Esophagus squamous epithelium (tissue), 5 donors: ENCODE measurements at regions not wholly inside any gene's neighbourhood (a gene's known extent, or its start where the extent isn't known, plus 50 kb on each side); places are given as distances from the start of the nearest gene placed in this dataset.
"Not testable (repeated sequence)": the region's sequence is repeated elsewhere in the genome, so short reads cannot be mapped to it uniquely, and the experiment has no call there.

Experiments
- DNase-seq: peaks from one replicate; lab custom pipeline; 2025; lab: John Stamatoyannopoulos, UW
- H3K27ac ChIP-seq, 4 donors: fragments of 200-600 bp; sonication (generic); one replicate each; pipeline ENCODE4 v1.5.1; 2016 to 2019; ENCODE audit warnings: mild to moderate bottlenecking in 1 of 4
- H3K27me3 ChIP-seq, 4 donors: fragments of 200-600 bp; sonication (generic); 1 replicate in 3 of 4; 2 replicates in 1 of 4; pipeline versions ENCODE4 v1.5.1 to v1.6.0; 2017 to 2021; ENCODE audit warnings: antibody characterized with exemption in 1 of 4
- H3K36me3 ChIP-seq, 3 donors: fragments of 200-600 bp; sonication (generic); one replicate each; pipeline ENCODE4 v1.5.1; 2016 to 2019
- H3K4me1 ChIP-seq, 3 donors: fragments of 200-600 bp; sonication (generic); one replicate each; pipeline ENCODE4 v1.5.1; 2017 to 2019
- H3K4me3 ChIP-seq, 4 donors: fragments of 200-600 bp; sonication (generic); 1 replicate in 3 of 4; 2 replicates in 1 of 4; pipeline ENCODE4 v1.5.1; 2016 to 2019; ENCODE audit warnings: mild to moderate bottlenecking in 2 of 4, moderate library complexity in 1 of 4
- H3K9me3 ChIP-seq, 3 donors: fragments of 200-600 bp; sonication (generic); one replicate each; pipeline ENCODE4 v1.5.1; 2016 to 2019
- CTCF ChIP-seq, 6 experiments: fragments of 450-650 bp in 4 of 6; fragments of 200-600 bp in 2 of 6; sonication (generic) in 2 of 6; IDR thresholded peaks; one replicate each; pipeline ENCODE4 v1.5.1; 2016 to 2019; ENCODE audit warnings: antibody characterized with exemption in 6 of 6, mild to moderate bottlenecking in 4 of 6, moderate library complexity in 4 of 6
- POLR2A ChIP-seq, 4 donors: fragments of 450-650 bp; IDR thresholded peaks; one replicate each; pipeline ENCODE4 v1.6.1; 2017; ENCODE audit warnings: antibody characterized with exemption in 4 of 4, mild to moderate bottlenecking in 4 of 4, moderate library complexity in 3 of 4
- WGBS, 2 donors: methylation state at CpG; one replicate each; pipeline ENCODE4 v1.1.5; 2018; 5-methylcytosine and 5-hydroxymethylcytosine counted together
- intact Hi-C: fragments of 100-400 bp; cut with DNase I; formaldehyde crosslinking; loops from one replicate; pipeline ENCODE4 v1.15.0; 2022
- donor health status: DM: yes; HTN: yes; CAD: no.

- no peak for TF ChIP-seq CTCF (IDR thresholded peaks at IDR 0.05)
- no peak for TF ChIP-seq POLR2A (IDR thresholded peaks at IDR 0.05)
- H3K27ac ChIP-seq = no peak overlapping the region
- intact Hi-C loops = no loop called here
- no peak overlapping the region for H3K4me3 ChIP-seq
- no peaks in the 10 kb centered on the region for H3K36me3 ChIP-seq
- no peaks in the 10 kb centered on the region for H3K9me3 ChIP-seq
- no peaks in the 10 kb centered on the region for H3K4me1 ChIP-seq
- no peaks in the 10 kb centered on the region for H3K27me3 ChIP-seq
- DNase-seq = no peak
- WGBS, 2 donors = 77 to 86% methylated on average over 2 of the region's 2 CpGs
Observed at GRCh38 chr14:27862684-27863083, 903.9 kb upstream of the FOXG1 start.

- no peak overlapping the region for H3K4me3 ChIP-seq
- H3K4me1 ChIP-seq = no peaks in the 10 kb centered on the region
- H3K9me3 ChIP-seq = no peaks in the 10 kb centered on the region
- no peak for DNase-seq
- H3K27me3 ChIP-seq = no peaks in the 10 kb centered on the region
- no peaks in the 10 kb centered on the region for H3K36me3 ChIP-seq
- TF ChIP-seq CTCF (IDR thresholded peaks at IDR 0.05) = no peak
- intact Hi-C loops = no loop called here
- WGBS, 2 donors = 72 to 79% methylated on average over 8 of the region's 8 CpGs
- H3K27ac ChIP-seq = no peak overlapping the region
Observed at GRCh38 chr14:27863166-27863565, 903.4 kb upstream of the FOXG1 start.

- Histone ChIP-seq H3K9me3 (no peaks in the 10 kb centered on the region), H3K36me3 (no peaks in the 10 kb centered on the region), H3K4me1 (no peaks in the 10 kb centered on the region), H3K27ac (no peak overlapping the region), H3K27me3 (no peaks in the 10 kb centered on the region), H3K4me3 (no peak overlapping the region)
- TF ChIP-seq CTCF (IDR thresholded peaks at IDR 0.05) = no peak
- TF ChIP-seq POLR2A (IDR thresholded peaks at IDR 0.05) = no peak
- intact Hi-C loops = no loop called here
- no peak for DNase-seq
Observed at GRCh38 chr14:27881063-27881462, 885.5 kb upstream of the FOXG1 start.

- Histone ChIP-seq H3K36me3 (no peaks in the 10 kb centered on the region), H3K4me1 (no peaks in the 10 kb centered on the region), H3K4me3 (no peak overlapping the region), H3K27ac (no peak overlapping the region), H3K9me3 (no peaks in the 10 kb centered on the region), H3K27me3 (no peaks in the 10 kb centered on the region)
- WGBS, 2 donors = 40 to 46% methylated on average over 4 of the region's 4 CpGs
- DNase-seq = no peak
- intact Hi-C loops = no loop called here
- TF ChIP-seq CTCF (IDR thresholded peaks at IDR 0.05) (no peak), POLR2A (IDR thresholded peaks at IDR 0.05) (no peak)
Observed at GRCh38 chr14:27881646-27882045, 884.9 kb upstream of the FOXG1 start.

- Histone ChIP-seq H3K4me3 (no peak overlapping the region), H3K4me1 (no peaks in the 10 kb centered on the region), H3K9me3 (no peaks in the 10 kb centered on the region), H3K36me3 (no peaks in the 10 kb centered on the region), H3K27ac (no peak overlapping the region), H3K27me3 (no peaks in the 10 kb centered on the region)
- TF ChIP-seq POLR2A (IDR thresholded peaks at IDR 0.05) = no peak
- WGBS, 2 donors = 49 to 55% methylated on average over 1 of the region's 1 CpG
- no peak for DNase-seq
- intact Hi-C loops = no loop called here
Observed at GRCh38 chr14:27886256-27886655, 880.3 kb upstream of the FOXG1 start.

DNA sequence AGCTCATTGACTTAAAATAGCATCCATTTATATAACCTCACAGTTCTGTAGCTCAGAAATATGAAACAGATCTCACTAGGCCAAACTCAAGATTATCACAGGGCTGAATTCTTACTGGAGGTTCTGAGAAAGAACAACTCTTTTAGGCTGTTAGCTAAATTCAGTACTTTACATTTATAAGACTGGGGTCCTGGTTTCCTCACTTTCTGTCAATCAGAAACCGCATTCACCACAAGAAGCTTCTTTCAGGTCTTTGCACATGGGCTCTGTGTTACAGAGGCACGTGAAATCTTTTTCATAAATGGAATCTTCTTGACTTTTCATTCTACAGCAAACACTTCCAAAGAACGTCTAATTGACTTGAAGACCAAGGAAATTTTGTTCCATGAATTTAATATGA lies 876.3 kb upstream of the FOXG1 start:
- Histone ChIP-seq H3K4me1 (no peaks in the 10 kb centered on the region), H3K9me3 (no peaks in the 10 kb centered on the region), H3K4me3 (no peak overlapping the region), H3K27me3 (no peaks in the 10 kb centered on the region), H3K27ac (no peak overlapping the region), H3K36me3 (no peaks in the 10 kb centered on the region)
- 67 to 79% methylated on average over 3 of the region's 3 CpGs for WGBS, 2 donors
- TF ChIP-seq POLR2A (IDR thresholded peaks at IDR 0.05) = no peak
- TF ChIP-seq CTCF (IDR thresholded peaks at IDR 0.05) = no peak
- no peak for DNase-seq
- intact Hi-C loops = no loop called here

DNA sequence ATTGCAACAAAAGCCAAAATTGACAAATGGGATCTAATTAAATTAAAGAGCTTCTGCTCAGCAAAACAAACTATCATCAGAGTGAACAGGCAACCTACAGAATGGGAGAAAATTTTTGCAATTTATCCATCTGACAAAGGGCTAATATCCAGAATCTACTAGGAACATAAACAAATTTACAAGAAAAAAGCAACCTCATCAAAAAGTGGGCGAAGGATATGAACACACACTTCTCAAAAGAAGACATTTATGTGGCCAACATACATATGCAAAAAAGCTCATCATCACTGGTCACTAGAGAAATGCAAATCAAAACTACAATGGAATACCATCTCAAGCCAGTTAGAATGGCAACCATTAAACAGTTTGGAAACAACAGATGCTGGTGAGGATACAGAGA lies 858.1 kb upstream of the FOXG1 start:
- 53 to 85% methylated on average over 1 of the region's 1 CpG for WGBS, 2 donors

More for the DNA sequence above, 858.1 kb upstream of the FOXG1 start:
- DNase-seq, H3K27ac ChIP-seq, intact Hi-C loops, H3K9me3 ChIP-seq, H3K4me3 ChIP-seq, H3K27me3 ChIP-seq, H3K36me3 ChIP-seq, H3K4me1 ChIP-seq: not testable (repeated sequence)
